HG03378 (cell line): ENCODE measurements at regions not wholly inside any gene's neighbourhood (a gene's known extent, or its start where the extent isn't known, plus 50 kb on each side); places are given as distances from the start of the nearest gene placed in this dataset.
"Not testable (repeated sequence)": the region's sequence is repeated elsewhere in the genome, so short reads cannot be mapped to it uniquely, and the experiment has no call there.

Experiments used
- ATAC-seq: cut with Tn5 transposase; IDR thresholded peaks from one replicate; pipeline ENCODE4 v1.9.1; 2021; ENCODE audit warnings: mild to moderate bottlenecking, moderate library complexity; ENCODE audit not compliant: unreplicated experiment

DNA sequence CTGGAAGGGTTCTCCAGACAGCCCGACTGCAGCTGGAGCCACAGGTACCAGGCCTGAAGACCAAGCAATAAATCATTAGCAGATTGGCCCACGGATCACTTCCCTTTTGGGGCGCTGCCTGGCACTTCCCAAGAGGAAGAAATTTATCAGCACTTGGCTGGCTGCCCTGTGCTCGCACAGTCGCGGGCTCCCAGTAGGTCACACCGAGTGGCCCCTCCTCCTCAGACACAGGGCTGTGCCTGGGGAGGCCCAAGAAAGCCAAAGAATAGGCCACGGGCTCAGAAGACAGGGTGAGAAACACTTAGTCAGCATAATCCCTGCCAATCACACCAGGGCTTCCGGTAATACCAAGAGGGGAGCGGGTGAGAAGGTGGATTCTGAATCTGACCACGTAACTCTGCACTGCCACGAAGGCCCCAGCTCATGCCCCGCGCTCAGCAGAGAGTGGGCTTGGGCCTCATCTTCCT is 115.7 kb upstream of the MSX2 start:
- no peak for ATAC-seq

DNA sequence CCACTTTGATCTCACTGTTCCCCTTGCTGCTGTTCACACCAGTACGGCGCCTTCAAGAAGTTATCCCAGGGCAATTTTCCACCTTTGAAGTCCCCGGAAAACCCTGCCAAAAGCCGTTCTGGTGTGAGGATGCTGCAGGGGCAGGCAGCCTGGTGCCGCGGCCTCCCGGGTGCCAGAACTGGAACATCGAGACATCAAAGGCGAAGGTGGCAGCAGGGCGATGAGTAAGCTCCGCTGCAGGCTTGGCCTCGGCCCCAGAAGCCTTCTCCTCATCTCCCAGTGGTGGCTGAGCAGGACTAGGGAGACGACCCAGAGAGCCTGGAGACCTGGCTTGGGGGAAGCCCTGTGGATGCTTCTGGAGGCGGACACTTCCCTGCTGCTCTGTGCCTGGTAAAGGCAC is 115.3 kb upstream of the MSX2 start:
- ATAC-seq = no peak

DNA sequence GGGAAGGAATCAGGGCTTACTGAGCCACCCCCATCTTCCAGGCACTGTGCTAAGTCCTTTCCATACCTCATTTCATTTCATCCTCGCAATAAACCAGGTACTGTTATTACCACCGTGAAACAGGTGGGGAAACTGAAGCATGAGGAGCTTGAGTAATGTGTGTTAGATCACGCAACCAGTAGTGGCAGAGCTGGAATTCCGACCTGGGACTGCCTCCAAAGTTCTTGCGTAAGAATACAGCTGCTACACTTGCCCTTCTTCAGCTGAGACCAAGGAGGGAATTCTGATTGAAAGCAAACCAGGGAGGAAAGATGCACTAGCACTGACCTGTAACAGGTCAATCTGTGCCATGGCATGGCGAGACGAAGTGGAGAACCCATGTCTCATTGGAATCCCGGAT is 113.4 kb upstream of the MSX2 start:
- no peak for ATAC-seq

DNA sequence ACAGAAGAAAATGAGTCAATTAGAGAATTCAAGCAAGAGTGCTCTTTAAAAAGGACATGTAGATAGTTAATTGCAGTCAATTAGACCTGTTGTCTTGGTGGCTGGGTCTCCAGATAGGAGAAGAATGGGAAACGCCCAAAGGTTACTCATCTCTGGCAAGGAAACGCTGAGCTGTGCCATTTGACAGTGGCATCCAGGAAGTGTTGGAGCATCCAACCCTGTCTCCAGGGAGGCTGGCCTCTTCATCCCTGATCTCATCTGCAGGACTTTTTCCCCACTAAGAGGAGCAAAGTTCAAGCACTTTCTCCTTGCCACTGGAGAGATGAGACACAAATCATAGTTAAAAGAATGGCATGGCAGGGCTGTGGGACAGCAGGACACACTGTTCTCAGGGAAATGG is 111.7 kb upstream of the MSX2 start:
- ATAC-seq = no peak

DNA sequence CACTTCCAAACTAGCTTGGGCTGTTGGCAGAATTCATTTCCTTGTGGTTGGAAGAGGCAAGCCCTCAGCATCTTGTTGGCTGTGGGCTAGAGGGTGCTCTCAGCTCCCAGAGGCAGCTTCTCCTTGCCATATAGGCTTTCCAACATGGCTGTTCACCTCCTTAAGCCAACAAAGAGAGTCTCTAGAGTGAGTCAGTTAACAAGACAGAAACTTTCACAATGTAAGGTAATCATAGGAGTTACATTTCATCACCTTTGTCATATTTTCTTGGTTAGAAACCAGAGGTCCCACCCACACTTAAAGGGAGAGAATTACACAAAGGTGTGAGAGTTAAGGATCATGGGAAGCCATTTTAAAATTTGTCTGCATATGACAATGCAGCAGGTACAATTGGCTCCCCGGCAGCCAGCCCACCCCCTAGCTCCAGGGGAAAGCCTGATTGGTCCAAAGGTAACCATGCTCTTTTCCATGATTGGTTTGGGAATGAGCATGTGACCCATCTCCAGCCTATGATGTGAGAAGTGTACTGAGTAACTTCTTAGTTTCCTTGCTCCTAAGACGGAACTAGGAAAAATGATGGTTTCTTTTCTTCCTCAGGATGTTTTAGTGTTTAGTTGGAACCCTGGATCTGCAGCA is 109.8 kb upstream of the MSX2 start:
- ATAC-seq = no peak

DNA sequence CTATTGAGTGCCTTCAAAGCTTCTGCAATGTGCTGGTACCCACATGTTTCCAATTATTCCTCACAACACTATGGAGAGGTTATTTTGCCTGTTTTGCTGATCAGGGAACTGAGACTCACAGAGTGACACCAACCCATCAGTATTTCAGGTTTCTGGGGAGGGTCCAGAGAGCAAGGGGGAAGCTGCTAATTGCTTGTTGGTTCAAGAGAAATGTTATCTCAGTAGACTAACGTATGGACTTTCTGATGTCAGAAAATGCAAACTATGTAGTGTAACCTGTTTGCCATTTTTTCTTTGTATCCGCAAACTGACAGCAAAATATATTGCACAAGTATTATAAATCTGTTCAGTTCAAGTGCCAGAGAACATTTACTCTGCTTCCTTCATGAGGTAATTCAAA is 108.3 kb upstream of the MSX2 start:
- ATAC-seq = no peak

DNA sequence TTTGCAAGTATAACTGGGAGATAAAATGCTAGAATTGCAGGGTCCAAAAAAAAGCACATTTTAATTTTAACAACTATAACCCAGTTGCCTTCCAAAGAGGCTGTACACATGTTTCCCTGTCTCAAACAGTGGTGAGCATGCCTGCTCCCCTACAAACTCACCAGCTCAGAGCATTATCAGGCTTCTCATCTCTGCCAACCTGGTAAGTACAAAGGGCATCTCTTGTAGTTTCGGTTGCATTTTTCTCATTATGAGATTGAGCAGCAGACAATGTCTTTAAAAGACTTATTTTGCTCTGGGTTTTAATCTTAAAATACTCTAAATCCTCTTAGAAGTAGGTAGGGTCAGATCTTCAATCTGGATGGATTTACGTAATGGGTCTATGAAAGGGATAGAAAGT is 107.1 kb upstream of the MSX2 start:
- no peak for ATAC-seq

DNA sequence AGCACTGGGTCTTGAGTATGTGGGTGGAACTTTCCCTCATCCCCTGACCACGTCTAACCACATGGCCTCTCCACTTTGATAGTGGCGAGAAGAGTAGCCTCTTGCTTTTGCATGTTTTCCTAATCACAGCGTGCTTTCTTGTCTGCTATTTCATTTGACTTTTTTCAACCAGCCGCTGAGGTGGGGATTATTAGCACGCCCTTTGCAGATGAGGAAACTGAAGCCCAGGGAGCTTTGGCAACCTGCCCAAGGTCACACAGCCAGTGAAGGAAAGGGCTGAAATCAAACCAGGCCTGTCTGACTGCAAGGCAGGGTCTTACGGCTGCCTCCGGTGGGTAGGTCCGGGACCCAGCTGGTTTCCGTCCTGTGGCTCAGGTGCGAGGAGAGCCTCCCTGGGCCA is 106.5 kb upstream of the MSX2 start:
- ATAC-seq = no peak

DNA sequence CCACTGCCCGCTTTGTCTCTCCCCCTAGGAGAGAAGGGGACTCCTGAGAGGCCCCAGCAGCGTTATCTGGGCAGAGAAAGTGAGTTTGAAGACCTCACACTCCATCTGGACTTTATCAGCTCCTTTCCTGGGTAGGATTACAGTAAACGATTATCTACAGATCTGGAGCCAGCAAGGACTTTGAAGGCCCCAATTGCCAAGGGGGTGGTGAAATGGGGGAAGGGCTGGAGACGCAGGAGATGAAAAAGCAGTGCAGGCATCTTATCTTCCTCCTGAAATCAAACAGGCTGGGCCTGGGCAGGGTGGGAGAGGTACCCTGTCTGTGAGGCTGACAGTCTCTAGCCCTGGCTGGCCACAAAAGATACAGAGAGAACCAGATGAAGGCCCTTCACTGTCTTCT is 105.8 kb upstream of the MSX2 start:
- ATAC-seq = no peak

DNA sequence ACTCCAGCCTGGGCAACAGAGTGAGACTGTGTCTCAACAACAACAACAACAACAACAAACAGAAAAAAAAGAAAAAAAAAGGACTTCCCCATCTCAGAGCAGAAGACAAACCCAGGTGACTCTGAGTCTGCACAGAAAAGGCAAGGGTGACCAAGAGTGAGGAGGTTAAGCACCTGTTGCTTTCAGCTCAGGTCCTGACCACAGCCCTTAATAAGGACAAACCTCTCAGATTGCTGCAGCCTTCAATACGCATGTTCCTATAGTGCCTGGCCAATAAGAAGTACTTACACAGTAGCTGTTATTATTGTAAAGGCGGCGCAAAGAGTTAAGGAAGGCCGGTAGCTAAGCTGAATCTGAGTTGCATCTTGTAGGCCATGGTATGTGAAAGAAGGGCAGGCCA is 102.3 kb upstream of the MSX2 start:
- no peak for ATAC-seq

DNA sequence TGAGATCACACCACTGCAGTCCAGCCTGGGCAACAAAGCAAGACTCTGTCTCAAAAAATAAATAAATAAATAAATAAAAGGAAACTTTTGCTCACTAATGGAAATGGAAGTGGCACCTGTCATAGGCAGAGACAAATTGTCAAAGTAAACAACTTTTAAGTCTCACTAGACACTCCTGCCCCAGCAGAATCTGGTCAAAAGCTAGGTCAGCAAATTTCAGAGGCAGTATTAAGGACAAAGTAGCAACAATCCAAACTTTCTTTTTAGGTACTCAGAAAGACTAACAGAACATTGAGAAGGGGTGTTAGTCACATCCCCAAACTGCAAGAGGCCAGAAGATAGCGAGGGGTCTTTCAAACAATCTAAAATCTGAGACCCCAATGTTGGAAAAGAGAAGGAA is 101.4 kb upstream of the MSX2 start:
- no peak for ATAC-seq

DNA sequence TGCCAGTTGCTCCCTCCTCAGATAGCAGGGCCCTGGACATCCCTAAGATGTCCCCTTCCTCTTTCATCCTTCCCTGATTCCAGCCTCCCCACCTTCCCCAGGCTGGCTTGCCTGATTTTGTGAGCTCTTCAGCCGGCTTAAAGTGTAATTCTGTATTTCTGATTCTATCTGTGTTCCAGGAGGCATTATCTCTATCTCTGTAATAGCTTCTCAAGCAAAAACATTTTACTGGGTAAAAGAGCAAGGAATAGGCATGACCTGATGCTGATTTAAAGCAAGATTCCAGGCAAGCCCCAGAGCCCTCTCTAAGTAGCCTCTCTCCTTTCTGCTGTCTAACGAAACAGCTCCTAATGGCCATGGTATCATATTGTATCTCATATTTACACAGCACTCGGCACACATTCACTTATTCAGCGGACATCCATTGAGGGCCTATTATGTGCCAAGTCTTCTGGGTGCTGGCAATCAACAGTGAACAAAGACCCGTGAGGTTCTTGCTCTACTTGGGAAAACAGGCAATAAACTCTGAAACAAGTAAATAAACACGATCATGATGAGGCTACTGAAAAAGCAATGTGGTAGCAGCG is 100.9 kb upstream of the MSX2 start:
- ATAC-seq = no peak

DNA sequence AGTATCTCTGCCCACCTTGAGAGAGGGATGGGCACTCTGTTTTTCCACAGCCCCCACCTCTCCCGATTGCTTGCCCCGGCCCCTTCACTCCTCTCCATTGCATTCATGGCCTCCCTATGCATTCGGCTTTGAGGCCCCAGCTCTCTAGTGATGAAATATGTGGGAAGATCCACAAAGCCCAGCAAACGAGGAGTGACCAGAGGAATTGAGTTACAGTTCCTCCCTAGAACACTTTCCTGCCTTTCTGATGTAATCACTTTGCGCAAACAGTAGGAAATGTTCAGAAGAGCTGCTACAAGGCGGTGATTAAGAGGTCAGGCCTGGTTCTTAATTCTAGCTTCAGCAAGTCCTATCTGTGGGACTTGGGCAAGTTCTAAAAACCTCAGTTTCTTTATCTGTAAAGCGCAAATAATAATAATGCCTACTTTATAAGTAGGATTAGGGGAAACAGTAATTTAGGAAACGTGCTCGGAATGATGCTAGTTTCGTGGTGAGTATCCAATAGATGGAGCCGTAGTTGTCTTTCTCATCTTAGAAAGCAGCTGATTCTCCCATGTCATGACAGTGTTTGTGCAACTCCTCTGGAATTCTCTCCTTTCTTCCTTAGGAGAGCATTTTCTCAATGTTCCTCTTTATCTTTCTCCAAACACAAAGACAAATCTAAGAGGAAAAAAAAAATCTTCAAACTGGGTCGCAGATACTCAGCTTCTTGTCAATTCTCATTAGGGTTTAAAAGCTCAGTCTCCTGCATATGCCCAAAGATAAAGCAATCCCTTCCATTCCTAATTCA is 99.5 kb upstream of the MSX2 start:
- ATAC-seq = no peak

DNA sequence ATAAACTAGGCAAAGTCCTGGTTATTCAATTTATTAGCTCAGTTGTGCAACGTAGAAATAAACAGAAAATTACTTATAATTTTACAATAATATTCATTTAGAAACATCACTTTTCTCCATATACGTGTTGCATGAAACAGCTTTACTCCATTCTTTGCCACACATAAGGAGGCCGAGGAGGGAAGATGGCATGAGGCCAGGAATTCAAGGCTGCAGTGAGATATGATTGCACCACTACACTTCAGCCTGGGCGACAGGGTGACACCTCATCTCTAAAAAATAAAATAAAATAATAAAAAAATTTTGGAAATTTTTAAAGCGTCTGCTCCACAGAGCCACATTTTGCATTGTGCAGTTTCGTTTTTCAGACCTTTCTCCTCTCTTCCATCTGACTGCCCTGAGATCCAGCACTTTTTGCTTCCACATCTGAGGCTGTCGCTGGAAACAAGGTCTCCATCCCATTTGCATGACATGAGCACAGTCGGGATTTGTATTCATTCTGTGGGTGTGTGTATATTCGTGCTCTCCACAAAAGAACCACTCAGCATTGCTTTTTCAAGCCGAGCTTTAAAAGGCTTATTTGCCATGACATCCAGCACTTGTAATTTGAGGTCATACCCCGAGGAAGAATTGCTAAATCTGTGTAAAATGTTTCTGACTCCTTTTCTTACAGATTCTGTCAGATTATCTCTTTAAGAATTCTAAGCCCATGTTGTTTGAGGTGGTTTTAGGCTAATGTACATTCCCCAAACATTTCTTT is 98.6 kb upstream of the MSX2 start:
- ATAC-seq = no peak

DNA sequence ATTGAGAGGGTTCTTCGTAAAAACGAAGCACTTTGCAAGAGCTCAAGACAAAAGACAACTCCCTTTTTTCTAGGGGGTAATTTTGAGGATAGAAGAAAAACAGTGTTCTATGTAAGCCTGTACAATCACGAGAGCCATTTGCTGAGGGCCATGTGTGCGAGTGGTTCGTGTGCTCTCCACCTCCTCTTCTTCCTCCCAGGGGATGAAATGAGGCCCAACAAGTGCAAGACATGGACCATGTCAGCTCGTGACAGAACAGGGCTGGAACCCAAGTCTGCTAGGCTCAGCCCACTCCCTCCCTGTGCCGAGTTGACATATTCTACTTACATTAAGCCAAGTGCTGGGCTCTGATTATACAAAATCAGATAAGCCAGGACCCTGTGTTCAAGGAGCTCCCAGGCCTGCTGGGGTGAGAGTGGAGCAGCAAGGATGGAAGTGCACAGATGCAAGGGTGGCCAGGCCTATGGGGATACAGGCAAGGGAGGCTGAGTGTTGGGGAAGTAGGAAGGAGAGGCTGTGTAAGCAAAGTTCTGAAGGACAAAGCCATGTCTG is 97.9 kb upstream of the MSX2 start:
- ATAC-seq = no peak

DNA sequence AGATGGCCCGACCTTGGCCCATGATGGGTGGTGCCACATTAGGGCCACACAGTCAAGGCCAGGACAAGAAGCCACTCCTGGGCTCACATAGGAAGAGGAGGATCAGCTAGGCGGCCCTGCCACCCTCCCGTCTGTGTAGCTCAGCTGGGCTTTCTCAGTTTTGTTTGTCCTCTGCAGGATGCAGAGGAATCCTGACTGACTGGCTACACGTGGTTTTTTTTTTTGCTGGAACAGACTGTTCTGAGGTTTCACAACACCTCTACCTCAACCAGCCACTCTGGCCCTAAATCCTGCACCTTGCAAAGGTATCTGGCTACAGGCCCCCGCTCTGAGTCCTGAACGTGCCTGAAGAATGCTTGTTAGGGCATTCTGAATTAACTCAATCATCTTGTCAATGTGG is 88.3 kb upstream of the MSX2 start:
- no peak for ATAC-seq

DNA sequence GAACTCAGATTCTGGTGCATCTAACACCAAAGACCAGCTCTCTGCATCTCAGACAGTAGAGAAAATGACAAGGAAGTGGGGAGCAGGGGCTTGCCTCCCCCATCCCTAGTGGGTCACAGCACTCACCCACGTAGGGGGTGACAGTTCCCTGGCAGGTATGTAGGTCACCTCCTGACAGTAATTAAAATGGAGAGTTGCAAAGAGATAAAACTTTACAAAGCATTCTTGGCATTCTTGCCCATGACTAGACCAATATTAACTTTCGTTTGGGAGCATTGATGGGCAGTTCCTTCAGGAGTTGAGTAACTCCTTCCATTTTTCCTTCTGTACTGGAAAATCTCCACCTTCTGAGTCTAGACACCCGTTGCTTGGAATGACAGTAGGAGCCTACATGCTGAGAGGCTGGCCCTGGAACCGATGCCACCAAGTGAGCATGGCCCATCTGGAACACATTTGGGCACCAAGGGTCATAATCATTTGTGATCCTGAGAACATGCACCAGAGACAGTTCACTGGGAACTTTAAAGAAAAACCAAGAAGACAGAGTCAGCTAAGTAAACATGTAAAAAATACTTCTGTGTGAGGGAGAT is 81.5 kb upstream of the MSX2 start:
- ATAC-seq = no peak

DNA sequence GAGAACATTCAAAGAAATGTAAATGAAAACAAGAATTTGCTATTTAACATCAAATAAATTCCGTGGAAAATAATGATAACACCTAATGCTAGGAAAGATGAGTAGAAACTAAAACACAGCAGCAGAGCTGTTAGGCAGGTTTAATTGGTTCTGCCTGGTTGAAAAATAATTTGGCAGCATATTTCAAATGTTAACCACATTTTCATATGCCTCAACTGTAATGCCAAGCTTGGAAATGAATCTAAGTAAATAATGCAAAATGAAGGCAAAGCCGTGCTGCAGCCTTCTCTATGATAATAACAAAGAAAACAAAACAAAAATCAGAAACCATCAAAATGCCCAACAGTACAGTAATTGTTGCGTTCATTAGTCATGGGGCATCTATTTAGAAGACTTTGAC is 79.9 kb upstream of the MSX2 start:
- no peak for ATAC-seq

DNA sequence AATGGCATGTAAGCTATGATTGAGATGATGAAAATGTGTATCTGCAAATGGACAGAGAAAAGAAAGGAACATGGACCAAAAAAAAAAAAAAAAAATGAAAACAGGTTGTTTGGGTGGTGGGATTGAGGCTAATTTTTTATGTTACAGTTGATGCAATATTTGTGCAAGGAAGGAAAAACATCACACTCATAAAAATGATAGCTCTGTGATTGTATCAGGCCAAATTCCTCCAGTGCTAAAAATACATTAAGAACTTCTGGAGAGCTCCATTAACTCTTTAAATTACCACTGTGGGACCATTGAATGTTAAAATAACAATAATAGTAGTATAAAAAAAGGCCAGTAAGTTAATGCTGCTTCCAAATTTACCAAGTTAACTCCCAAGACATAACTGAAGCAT is 79.5 kb upstream of the MSX2 start:
- no peak for ATAC-seq

DNA sequence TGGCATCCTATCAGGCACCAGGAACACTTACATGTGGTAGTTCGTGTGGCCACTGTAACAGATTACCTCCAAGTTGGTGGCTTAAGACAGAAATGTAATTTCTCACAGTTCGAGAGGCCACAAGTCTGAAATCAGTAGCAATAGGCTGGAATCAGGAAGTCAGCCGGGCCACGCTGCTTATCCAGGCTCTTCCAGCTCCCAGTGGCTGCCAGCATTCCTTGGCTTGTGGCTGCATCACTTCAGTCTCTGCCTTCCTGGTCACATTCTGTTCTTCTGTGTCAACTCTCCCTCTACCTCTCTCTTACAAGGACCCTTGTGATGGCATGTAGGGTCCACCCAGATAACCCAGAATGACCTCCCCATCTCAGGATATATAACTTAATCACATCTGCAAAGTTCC is 78.7 kb upstream of the MSX2 start:
- no peak for ATAC-seq

DNA sequence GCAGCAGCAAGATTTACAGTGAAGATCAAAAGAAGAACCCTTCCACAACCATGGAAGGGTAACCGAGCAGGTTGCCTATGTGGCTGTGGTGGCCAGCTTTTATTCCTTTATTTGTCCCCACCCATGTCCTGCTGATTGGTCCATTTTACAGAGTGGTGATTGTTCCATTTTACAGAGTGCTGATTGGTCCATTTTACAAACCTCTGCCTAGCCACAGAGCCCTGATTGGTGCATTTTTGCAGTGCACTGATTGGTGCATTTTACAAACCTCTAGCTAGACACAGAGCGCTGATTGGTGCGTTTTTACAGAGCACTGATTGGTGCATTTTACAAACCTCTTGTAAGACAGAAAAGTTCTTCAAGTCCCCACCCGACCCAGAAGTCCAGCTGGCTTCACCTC is 75.8 kb upstream of the MSX2 start:
- ATAC-seq = not testable (repeated sequence)
